Small intestine (tissue), 7 donors: ENCODE measurements at regions not wholly inside any gene's neighbourhood (a gene's known extent, or its start where the extent isn't known, plus 50 kb on each side); places are given as distances from the start of the nearest gene placed in this dataset.
"Not testable (repeated sequence)": the region's sequence is repeated elsewhere in the genome, so short reads cannot be mapped to it uniquely, and the experiment has no call there.

Experiments used
- DNase-seq, 2 donors: peaks; one replicate each; pipeline versions ENCODE4 v3.0.0 to v3.0.0-alpha.2; 2013
- FAIRE-seq: peaks from 2 replicates; lab custom pipeline; 2012; peaks lifted over from hg19 to GRCh38; lab: Jason Lieb, UNC
- H3K27ac ChIP-seq, 3 donors: one replicate each; pipeline ENCODE4 v1.5.1; 2013; ENCODE audit warnings: low read length in 2 of 3, mild to moderate bottlenecking in 2 of 3, control low read depth in 1 of 3, inconsistent platforms in 1 of 3, low read depth in 1 of 3, moderate library complexity in 1 of 3
- H3K27me3 ChIP-seq, 3 donors: one replicate each; pipeline ENCODE4 v1.6.1; 2013; ENCODE audit warnings: low read length in 3 of 3, inconsistent platforms in 1 of 3; ENCODE audit not compliant: control insufficient read depth in 3 of 3, insufficient read depth in 3 of 3
- H3K36me3 ChIP-seq, 3 donors: one replicate each; pipeline ENCODE4 v1.6.1; 2013; ENCODE audit warnings: low read length in 3 of 3, inconsistent platforms in 1 of 3, low read depth in 1 of 3, mild to moderate bottlenecking in 1 of 3, moderate library complexity in 1 of 3; ENCODE audit not compliant: control insufficient read depth in 3 of 3, insufficient read depth in 2 of 3
- H3K4me1 ChIP-seq, 3 donors: one replicate each; pipeline ENCODE4 v1.6.1; 2013; ENCODE audit warnings: low read length in 2 of 3, inconsistent platforms in 1 of 3, low read depth in 1 of 3, mild to moderate bottlenecking in 1 of 3, moderate library complexity in 1 of 3; ENCODE audit not compliant: control insufficient read depth in 3 of 3, insufficient read depth in 2 of 3
- H3K4me3 ChIP-seq, 3 donors: one replicate each; pipeline ENCODE4 v1.5.1; 2013; ENCODE audit warnings: low read length in 3 of 3, control low read depth in 1 of 3, inconsistent platforms in 1 of 3, low read depth in 1 of 3, mild to moderate bottlenecking in 1 of 3, moderate library complexity in 1 of 3
- H3K9me3 ChIP-seq, 2 donors: one replicate each; pipeline ENCODE4 v1.6.1; 2013; ENCODE audit warnings: low read depth in 1 of 2, low read length in 1 of 2; ENCODE audit not compliant: control insufficient read depth in 2 of 2, insufficient read depth in 1 of 2
- WGBS, 3 donors: extraction: QIAGEN DNeasy Blood & Tissue Kit; methylation state at CpG; one replicate each; pipeline ENCODE4 v1.1.7; 2013; 5-methylcytosine and 5-hydroxymethylcytosine counted together
- donor health status: healthy with polysubstance abuse.
- donor health status: control.
- donor health status: control.
- donor health status: Bipolar disorder and iron deficiency.
- donor health status: healthy.

DNA sequence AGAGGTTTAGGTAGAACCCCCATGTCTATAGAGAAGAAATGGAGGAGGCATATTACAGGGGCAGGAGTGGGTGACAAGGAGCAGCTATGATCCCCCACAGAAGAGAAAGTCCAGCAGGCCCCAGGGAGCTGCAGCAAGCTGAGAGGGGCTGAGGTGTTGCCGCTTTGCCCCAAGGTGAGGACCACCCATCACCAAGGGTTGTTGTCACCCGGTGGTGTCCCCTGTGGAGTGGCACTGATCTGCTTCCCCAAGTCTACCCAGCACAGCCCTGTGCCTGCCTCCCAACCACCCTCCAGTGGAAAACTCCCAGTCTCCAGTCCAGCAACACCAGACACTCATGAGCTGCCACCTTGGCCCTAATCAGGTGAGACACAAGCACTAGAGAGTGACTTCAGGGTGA, 149.3 kb upstream of the NOCT start:
- Histone ChIP-seq H3K4me1 (no peaks in the 10 kb centered on the region), H3K36me3 (no peaks in the 10 kb centered on the region), H3K27me3 (no peaks in the 10 kb centered on the region), H3K27ac (no peak overlapping the region), H3K4me3 (no peak overlapping the region), H3K9me3 (no peaks in the 10 kb centered on the region)
- no peak for DNase-seq
- no peak for FAIRE-seq
- WGBS, 3 donors = 87 to 92% (median 90%) methylated on average over 2 of the region's 2 CpGs

DNA sequence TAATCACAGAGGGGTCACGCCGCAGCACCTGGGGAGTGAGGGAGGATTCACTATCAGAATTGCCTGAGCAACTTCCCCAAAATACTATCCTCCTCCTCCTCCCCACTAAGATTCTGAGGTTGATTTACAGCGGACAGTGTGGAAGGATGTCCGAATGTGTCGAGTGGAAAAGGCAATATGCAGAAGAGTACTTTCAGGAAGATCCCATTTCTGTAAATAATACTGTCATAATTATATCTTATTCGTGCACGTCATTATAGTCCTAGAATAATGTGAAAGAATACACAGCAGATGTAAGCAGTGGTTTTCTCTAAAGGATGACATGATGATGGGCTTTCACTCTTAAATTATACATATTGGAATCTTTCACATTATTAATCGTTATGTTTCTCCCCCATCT, 149.8 kb upstream of the NOCT start:
- no peaks in the 10 kb centered on the region for H3K4me1 ChIP-seq
- H3K27ac ChIP-seq = no peak overlapping the region
- FAIRE-seq (no peak), DNase-seq (no peak)
- WGBS, 3 donors = 84 to 88% (median 85%) methylated on average over 8 of the region's 8 CpGs
- H3K36me3 ChIP-seq = no peaks in the 10 kb centered on the region
- no peak overlapping the region for H3K4me3 ChIP-seq
- H3K27me3 ChIP-seq = no peaks in the 10 kb centered on the region
- no peaks in the 10 kb centered on the region for H3K9me3 ChIP-seq

- H3K27ac ChIP-seq = no peak overlapping the region
- H3K4me3 ChIP-seq = no peak overlapping the region
- DNase-seq (no peak), FAIRE-seq (no peak)
- H3K9me3 ChIP-seq = no peaks in the 10 kb centered on the region
- H3K36me3 ChIP-seq = no peaks in the 10 kb centered on the region
- H3K4me1 ChIP-seq = no peaks in the 10 kb centered on the region
- WGBS, 3 donors = 29 to 35% (median 35%) methylated on average over 10 of the region's 10 CpGs
- H3K27me3 ChIP-seq = no peaks in the 10 kb centered on the region
Measured at GRCh38 chr4:138864961-138865720, 150.4 kb upstream of the NOCT start.

DNA sequence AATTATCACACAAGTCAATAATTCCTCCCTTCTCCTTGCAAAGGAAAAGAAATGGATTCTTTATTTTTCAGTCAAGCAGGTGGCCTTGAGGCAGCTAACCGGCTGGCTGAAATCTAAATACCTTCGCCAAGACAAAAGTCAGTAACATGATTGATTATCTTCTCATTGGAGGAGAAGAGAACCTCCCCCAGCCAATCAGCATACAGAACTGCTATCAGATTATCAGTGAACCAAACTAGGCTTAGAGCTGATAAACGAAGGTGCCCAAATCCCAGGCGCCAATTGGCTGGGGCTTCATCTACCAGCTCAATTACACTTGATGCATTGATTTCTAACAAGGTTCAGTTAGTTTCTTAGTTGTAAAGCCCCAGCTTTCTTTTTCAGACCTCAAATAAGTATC, 152.4 kb upstream of the NOCT start:
- WGBS, 3 donors = 66 to 76% (median 70%) methylated on average over 4 of the region's 4 CpGs
- Histone ChIP-seq H3K9me3 (no peaks in the 10 kb centered on the region), H3K27ac (no peak overlapping the region), H3K4me3 (no peak overlapping the region), H3K27me3 (no peaks in the 10 kb centered on the region), H3K4me1 (no peaks in the 10 kb centered on the region), H3K36me3 (no peaks in the 10 kb centered on the region)
- no peak for FAIRE-seq
- DNase-seq = no peak

- Histone ChIP-seq H3K36me3 (no peaks in the 10 kb centered on the region), H3K27ac (no peak overlapping the region), H3K9me3 (no peaks in the 10 kb centered on the region), H3K27me3 (no peaks in the 10 kb centered on the region), H3K4me1 (no peaks in the 10 kb centered on the region), H3K4me3 (no peak overlapping the region)
- WGBS, 3 donors = 79 to 88% (median 81%) methylated on average over 5 of the region's 5 CpGs
- FAIRE-seq = no peak
- no peak for DNase-seq
Measured at GRCh38 chr4:138861135-138861534, 154.4 kb upstream of the NOCT start.

DNA sequence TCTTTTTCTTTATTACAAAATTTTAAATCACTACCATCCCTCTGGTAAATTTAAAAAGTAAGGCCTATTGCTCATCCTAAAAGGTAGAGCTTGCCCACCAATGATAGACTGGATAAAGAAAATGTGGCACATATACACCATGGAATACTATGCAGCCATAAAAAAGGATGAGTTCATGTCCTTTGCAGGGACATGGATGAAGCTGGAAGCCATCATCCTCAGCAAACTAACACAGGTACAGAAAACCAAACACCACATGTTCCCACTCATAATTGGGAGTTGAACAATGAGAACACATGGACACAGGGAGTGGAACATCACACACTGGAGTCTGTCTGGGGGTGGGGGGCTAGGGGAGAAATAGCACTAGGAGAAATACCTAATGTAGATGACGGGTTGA, 155.2 kb upstream of the NOCT start:
- not testable (repeated sequence) for FAIRE-seq, H3K27ac ChIP-seq, H3K4me1 ChIP-seq, H3K27me3 ChIP-seq, H3K36me3 ChIP-seq, H3K4me3 ChIP-seq, H3K9me3 ChIP-seq, DNase-seq
- 78 to 97% (median 82%) methylated on average over 1 of the region's 1 CpG for WGBS, 3 donors

GRCh38 chr4:138859254-138859653, 156.3 kb upstream of the NOCT start:
- DNase-seq (peak; percentile 32 to 78), FAIRE-seq (peak; percentile 5)
- Histone ChIP-seq H3K4me1 (no peaks in the 10 kb centered on the region), H3K27ac (peak overlapping the region in 1 of 3 donors; percentile 24), H3K9me3 (no peaks in the 10 kb centered on the region), H3K36me3 (no peaks in the 10 kb centered on the region), H3K4me3 (no peak overlapping the region), H3K27me3 (no peaks in the 10 kb centered on the region)
- 26 to 63% (median 34%) methylated on average over 4 of the region's 4 CpGs for WGBS, 3 donors

GRCh38 chr4:138858419-138858818, 157.2 kb upstream of the NOCT start:
- H3K36me3 ChIP-seq = no peaks in the 10 kb centered on the region
- DNase-seq = no peak
- H3K4me3 ChIP-seq = no peak overlapping the region
- no peaks in the 10 kb centered on the region for H3K4me1 ChIP-seq
- H3K27me3 ChIP-seq = no peaks in the 10 kb centered on the region
- H3K9me3 ChIP-seq = no peaks in the 10 kb centered on the region
- no peak for FAIRE-seq
- no peak overlapping the region for H3K27ac ChIP-seq

GRCh38 chr4:138857416-138857815, 158.2 kb upstream of the NOCT start:
- no peak for DNase-seq
- Histone ChIP-seq H3K4me1 (no peaks in the 10 kb centered on the region), H3K4me3 (no peak overlapping the region), H3K27me3 (no peaks in the 10 kb centered on the region), H3K27ac (no peak overlapping the region), H3K9me3 (no peaks in the 10 kb centered on the region), H3K36me3 (no peaks in the 10 kb centered on the region)
- no peak for FAIRE-seq
- WGBS, 3 donors = 61 to 79% (median 72%) methylated on average over 2 of the region's 2 CpGs
